Activated T-helper 1 cell treated with anti-CD3 and anti-CD28 coated beads, Interleukin-12 subunit alpha, Interleukin-12 subunit beta, Interleukin-2, Interleukin-4 antibody, amounts not matched to agents 30 ng/mL and 10 ng/mL and 1 ng/mL, durations not matched to agents 14 hours and 24 hours and 36 hours (primary cell): ENCODE measurements at regions not wholly inside any gene's neighbourhood (a gene's known extent, or its start where the extent isn't known, plus 50 kb on each side); places are given as distances from the start of the nearest gene placed in this dataset.

Source experiments
- DNase-seq: peaks from one replicate; pipeline ENCODE4 v3.0.0; 2021; ENCODE audit warnings: low spot score
- H3K27ac Mint-ChIP-seq: one replicate; pipeline ENCODE4 v1.8.0; 2021; ENCODE audit warnings: mild to moderate bottlenecking, mixed read lengths
- H3K27me3 Mint-ChIP-seq: one replicate; pipeline ENCODE4 v1.8.0; 2022; ENCODE audit warnings: mild to moderate bottlenecking, moderate library complexity, mixed read lengths; ENCODE audit not compliant: insufficient read depth
- H3K36me3 Mint-ChIP-seq: one replicate; pipeline ENCODE4 v1.8.0; 2021; ENCODE audit warnings: low read depth, mixed read lengths
- H3K4me1 Mint-ChIP-seq: one replicate; pipeline ENCODE4 v1.8.0; 2021; ENCODE audit warnings: low read depth, mixed read lengths
- H3K4me3 Mint-ChIP-seq: one replicate; pipeline ENCODE4 v1.8.0; 2021; ENCODE audit warnings: mild to moderate bottlenecking, moderate library complexity, mixed read lengths
- H3K9me3 Mint-ChIP-seq: one replicate; pipeline ENCODE4 v1.8.0; 2021; ENCODE audit warnings: mixed read lengths
- intact Hi-C: fragments of 100-400 bp; cut with micrococcal nuclease; formaldehyde crosslinking; loops from one replicate; pipeline ENCODE4 v1.15.1; 2024

GRCh38 chr5:176162888-176163287 is 75.3 kb upstream of the SIMC1 start:
- no peaks in the 10 kb centered on the region for H3K36me3 Mint-ChIP-seq
- no peak for DNase-seq
- peaks cover 37% of the 10 kb centered on the region for H3K27me3 Mint-ChIP-seq
- intact Hi-C loops = no loop called here
- H3K4me1 Mint-ChIP-seq = no peaks in the 10 kb centered on the region
- no peak overlapping the region for H3K27ac Mint-ChIP-seq
- H3K9me3 Mint-ChIP-seq = no peaks in the 10 kb centered on the region
- no peak overlapping the region for H3K4me3 Mint-ChIP-seq

DNA sequence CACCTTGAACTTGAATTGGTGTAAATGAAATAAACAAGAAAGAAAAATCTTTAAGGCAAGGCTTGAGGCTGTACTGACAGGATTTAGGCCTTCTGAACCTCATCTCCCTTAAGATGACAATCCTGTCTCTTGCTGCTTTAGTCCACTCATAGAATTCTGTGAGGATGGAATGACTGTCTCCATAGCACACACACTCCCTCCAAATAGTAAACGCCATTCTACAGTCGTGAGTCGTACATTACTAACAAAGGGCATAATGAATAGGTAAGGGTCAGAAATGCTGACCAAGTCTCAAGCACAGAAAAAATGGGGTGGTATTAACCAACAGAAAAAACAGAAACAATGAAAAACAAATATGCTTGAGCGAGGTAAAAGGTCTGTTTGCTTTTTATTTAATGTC is 71.8 kb upstream of the SIMC1 start:
- Mint-ChIP-seq H3K9me3 (no peaks in the 10 kb centered on the region), H3K27ac (no peak overlapping the region), H3K4me3 (no peak overlapping the region)

GRCh38 chr5:176167800-176168199 is 70.4 kb upstream of the SIMC1 start:
- Mint-ChIP-seq H3K36me3 (no peaks in the 10 kb centered on the region), H3K4me1 (no peaks in the 10 kb centered on the region), H3K4me3 (no peak overlapping the region), H3K9me3 (no peaks in the 10 kb centered on the region), H3K27me3 (peaks cover 31% of the 10 kb centered on the region), H3K27ac (no peak overlapping the region)
- intact Hi-C loops = no loop called here
- DNase-seq = no peak

More for the DNA sequence above, 71.8 kb upstream of the SIMC1 start:
- intact Hi-C loops = no loop called here
- Mint-ChIP-seq H3K36me3 (no peaks in the 10 kb centered on the region), H3K27me3 (peaks cover 36% of the 10 kb centered on the region), H3K4me1 (no peaks in the 10 kb centered on the region)
- DNase-seq = no peak

GRCh38 chr5:176169393-176170063 is 68.7 kb upstream of the SIMC1 start:
- H3K27ac Mint-ChIP-seq = no peak overlapping the region
- H3K4me1 Mint-ChIP-seq = no peaks in the 10 kb centered on the region
- peaks cover 25% of the 10 kb centered on the region for H3K27me3 Mint-ChIP-seq
- no peak for DNase-seq
- no peak overlapping the region for H3K4me3 Mint-ChIP-seq
- intact Hi-C loops = no loop called here
- H3K9me3 Mint-ChIP-seq = no peaks in the 10 kb centered on the region
- H3K36me3 Mint-ChIP-seq = no peaks in the 10 kb centered on the region

DNA sequence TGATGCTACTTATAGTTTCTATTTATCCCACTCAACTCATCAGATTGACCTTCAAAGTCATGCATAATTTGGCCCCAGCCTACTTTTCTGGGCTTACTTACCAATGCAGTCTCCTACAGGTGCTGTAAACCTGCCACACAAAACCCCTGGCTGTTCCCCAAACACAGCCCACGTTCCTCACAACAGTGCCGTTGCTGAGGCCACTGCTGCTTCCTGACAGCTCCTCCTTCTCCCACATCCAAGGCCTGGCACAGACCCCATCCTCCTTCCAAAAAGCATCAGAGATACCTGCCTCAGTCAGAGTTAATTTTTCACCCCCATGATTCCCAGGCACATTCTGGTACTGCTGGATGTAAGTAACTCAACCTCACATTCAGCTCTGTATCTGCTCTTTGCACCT is 68.1 kb upstream of the SIMC1 start:
- Mint-ChIP-seq H3K36me3 (no peaks in the 10 kb centered on the region), H3K4me3 (no peak overlapping the region), H3K4me1 (no peaks in the 10 kb centered on the region), H3K9me3 (no peaks in the 10 kb centered on the region), H3K27me3 (peaks cover 25% of the 10 kb centered on the region), H3K27ac (no peak overlapping the region)
- DNase-seq = no peak
- intact Hi-C loops = no loop called here

DNA sequence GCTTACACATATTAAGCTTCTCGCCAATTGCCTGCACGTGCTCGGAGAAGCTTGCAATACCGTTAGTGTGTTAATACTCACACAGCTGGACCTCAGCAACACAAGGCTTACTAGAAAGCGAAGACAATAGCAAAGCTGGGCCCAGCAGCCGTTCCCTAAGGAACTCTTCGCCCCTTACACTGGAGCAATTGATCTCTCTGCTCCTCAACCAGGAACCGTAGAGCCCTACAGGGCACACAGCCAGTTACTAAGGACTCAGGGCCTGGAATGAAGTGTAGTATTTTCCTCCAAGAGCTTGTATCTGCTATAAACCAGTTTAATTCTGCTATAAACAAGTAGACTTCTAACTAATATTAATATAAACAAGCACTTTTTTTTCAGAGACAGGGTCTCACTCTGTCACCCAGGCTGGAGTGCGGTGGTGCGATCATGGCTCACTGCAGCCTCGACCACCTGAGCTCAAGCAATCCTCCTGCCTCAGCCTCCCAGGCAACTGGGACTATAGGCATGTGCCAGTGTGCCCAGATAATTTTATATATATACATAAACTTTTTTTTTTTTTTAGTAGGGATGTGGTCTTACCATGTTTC is 67.0 kb upstream of the SIMC1 start:
- Mint-ChIP-seq H3K27ac (no peak overlapping the region), H3K4me1 (no peaks in the 10 kb centered on the region), H3K4me3 (no peak overlapping the region), H3K36me3 (no peaks in the 10 kb centered on the region), H3K9me3 (no peaks in the 10 kb centered on the region), H3K27me3 (peaks cover 20% of the 10 kb centered on the region)
- intact Hi-C loops = no loop called here
- no peak for DNase-seq

- Mint-ChIP-seq H3K27me3 (peaks cover 14% of the 10 kb centered on the region), H3K9me3 (no peaks in the 10 kb centered on the region), H3K27ac (no peak overlapping the region), H3K36me3 (no peaks in the 10 kb centered on the region), H3K4me3 (no peak overlapping the region), H3K4me1 (no peaks in the 10 kb centered on the region)
- intact Hi-C loops = no loop called here
- no peak for DNase-seq
These were observed 66.0 kb upstream of the SIMC1 start for GRCh38 chr5:176172246-176172645.

DNA sequence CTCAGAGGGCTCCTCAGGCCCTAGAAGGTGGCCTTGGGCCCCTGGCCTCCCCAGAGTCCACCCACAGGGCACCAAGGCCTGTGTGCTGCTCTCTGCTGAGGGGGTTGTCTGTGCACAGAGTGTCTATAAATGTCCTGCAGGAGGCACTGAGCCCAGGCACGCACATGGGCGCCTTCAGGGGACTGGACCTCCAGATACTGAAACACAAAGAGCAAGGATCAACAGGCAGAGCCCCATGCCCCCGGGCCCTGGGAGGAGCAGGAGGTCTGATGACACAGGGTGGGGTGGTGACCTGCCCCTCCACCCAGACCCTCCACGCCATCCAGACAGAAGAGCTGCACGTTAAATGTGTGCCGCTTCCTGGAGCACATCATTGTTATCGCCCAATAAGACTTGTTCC is 64.6 kb upstream of the SIMC1 start:
- intact Hi-C loops = no loop called here
- Mint-ChIP-seq H3K4me3 (no peak overlapping the region), H3K27ac (no peak overlapping the region), H3K27me3 (peaks cover 10% of the 10 kb centered on the region), H3K36me3 (no peaks in the 10 kb centered on the region), H3K9me3 (no peaks in the 10 kb centered on the region), H3K4me1 (no peaks in the 10 kb centered on the region)
- no peak for DNase-seq

DNA sequence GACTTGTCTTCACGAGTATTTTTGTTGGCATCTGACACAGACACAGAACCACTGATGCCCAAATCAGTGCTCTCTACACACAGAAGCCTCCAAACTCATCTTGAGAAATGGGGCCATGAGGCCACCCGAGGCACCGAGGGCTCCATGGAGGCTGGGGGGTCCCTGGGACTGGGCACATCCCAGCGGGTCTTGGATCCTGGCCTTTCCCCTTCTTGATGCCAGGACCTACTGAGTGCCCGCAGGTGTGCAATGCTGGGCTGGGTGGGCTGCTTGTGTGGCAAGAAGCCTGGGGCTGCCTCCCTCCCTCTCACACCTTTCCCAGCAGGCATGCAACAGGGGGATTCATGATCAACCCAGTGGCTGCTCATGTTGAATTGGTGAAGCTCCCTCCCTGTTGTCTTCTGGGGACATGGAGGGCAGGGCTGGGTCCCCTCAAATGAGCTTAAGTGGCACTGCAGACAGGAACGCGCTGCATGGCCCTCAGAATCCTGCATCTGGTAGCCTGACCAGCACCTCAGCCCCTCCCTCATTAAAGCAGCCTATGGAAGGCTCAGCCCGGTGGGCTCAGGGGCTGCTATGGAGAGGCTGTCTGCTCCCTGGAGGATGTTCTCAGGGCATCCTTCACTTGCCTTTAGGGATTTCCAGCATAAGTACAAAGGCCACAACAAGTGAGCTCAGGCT is 63.7 kb upstream of the SIMC1 start:
- H3K9me3 Mint-ChIP-seq = no peaks in the 10 kb centered on the region
- no peak overlapping the region for H3K27ac Mint-ChIP-seq
- peaks cover 7% of the 10 kb centered on the region for H3K27me3 Mint-ChIP-seq
- no peaks in the 10 kb centered on the region for H3K4me1 Mint-ChIP-seq
- no peak overlapping the region for H3K4me3 Mint-ChIP-seq
- no peaks in the 10 kb centered on the region for H3K36me3 Mint-ChIP-seq
- intact Hi-C loops = no loop called here
- DNase-seq = no peak

DNA sequence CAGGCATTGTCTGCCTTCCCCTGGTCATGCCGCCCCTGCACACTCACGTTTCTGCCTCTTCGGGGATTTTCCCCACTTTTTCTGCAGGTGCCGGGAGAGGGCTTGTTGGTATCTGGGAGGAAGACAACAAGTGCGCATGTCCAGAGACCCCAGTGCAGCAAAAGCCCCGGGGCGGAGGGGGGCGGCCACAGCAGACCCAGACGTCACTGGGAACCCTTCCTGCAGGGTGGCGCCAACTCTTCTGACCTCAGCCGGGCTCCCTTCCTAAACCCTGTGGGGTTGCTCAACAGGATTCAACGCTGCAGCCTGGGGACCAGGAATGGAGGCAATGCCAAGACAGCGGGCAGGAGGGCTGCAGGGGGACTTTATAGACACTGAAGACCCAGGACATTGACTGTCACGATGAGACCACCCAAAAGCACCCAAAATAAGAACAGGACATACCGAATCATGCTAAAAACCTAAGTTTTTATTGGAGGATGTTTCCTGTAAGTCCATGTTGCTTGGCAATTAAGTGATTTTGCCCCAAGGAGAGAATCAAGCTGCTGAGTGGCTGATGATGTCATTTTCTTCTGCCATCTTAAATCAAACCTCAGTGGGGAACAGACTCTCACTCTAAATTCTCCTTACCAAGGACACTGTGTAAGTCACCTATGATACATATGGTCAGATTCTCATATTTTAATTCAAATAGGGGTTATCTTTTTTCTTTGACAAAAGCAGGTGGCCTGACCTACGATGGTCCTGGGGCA is 62.9 kb upstream of the SIMC1 start:
- intact Hi-C loops = no loop called here
- H3K27me3 Mint-ChIP-seq = peaks cover 7% of the 10 kb centered on the region
- H3K4me1 Mint-ChIP-seq = no peaks in the 10 kb centered on the region
- no peak overlapping the region for H3K4me3 Mint-ChIP-seq
- no peaks in the 10 kb centered on the region for H3K9me3 Mint-ChIP-seq
- no peak for DNase-seq
- H3K27ac Mint-ChIP-seq = no peak overlapping the region
- no peaks in the 10 kb centered on the region for H3K36me3 Mint-ChIP-seq

GRCh38 chr5:176176231-176176630 is 62.0 kb upstream of the SIMC1 start:
- H3K27ac Mint-ChIP-seq = no peak overlapping the region
- H3K4me1 Mint-ChIP-seq = no peaks in the 10 kb centered on the region
- peaks cover 8% of the 10 kb centered on the region for H3K27me3 Mint-ChIP-seq
- intact Hi-C loops = no loop called here
- no peaks in the 10 kb centered on the region for H3K36me3 Mint-ChIP-seq
- no peak for DNase-seq
- no peak overlapping the region for H3K4me3 Mint-ChIP-seq
- H3K9me3 Mint-ChIP-seq = no peaks in the 10 kb centered on the region

DNA sequence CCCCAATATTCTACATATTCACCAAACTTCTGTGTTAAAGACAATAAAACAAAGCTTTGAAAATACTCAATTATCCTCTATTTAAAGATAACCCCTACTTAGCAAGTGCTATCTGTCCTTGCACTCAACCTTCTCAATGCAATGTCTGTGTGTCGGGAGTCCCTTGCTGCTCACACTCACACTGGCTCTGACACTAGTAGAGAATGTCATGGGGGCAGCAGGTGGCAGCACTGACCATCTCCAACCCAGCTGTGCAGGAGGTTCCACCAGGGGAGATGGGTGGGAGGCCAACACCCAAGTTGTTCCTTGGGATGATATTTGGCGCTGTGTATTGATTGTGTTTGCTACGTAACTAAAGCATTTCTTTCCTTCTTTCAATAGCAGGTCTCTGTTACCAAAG is 59.4 kb upstream of the SIMC1 start:
- H3K27ac Mint-ChIP-seq = no peak overlapping the region
- no peak overlapping the region for H3K4me3 Mint-ChIP-seq
- H3K27me3 Mint-ChIP-seq = peaks cover 9% of the 10 kb centered on the region
- H3K36me3 Mint-ChIP-seq = no peaks in the 10 kb centered on the region
- H3K4me1 Mint-ChIP-seq = no peaks in the 10 kb centered on the region
- intact Hi-C loops = no loop called here
- no peak for DNase-seq
- H3K9me3 Mint-ChIP-seq = no peaks in the 10 kb centered on the region

DNA sequence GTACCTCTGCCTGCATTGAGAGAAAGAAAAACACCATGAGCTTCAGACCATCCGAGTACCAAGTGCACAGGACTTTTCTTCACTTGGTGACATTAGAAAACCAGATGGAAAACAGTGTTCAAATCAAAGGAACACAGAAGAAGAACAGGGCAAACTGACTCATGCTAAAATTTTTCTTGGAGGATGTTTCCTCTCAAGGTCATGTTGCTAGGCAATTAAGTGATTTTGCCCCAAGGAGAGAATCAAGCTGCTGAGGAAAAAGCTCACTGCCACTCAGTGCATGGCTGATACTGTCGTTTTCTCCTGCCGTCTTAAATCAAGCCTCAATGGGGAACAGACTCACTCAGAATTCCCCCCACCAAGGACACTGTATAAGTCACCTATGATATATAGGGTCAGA is 57.9 kb upstream of the SIMC1 start:
- Mint-ChIP-seq H3K4me3 (no peak overlapping the region), H3K9me3 (no peaks in the 10 kb centered on the region), H3K36me3 (no peaks in the 10 kb centered on the region), H3K4me1 (no peaks in the 10 kb centered on the region), H3K27ac (no peak overlapping the region), H3K27me3 (peaks cover 14% of the 10 kb centered on the region)
- intact Hi-C loops = no loop called here
- no peak for DNase-seq
